Breast epithelium (tissue), 3 donors: ENCODE measurements at regions not wholly inside any gene's neighbourhood (a gene's known extent, or its start where the extent isn't known, plus 50 kb on each side); places are given as distances from the start of the nearest gene placed in this dataset.

Experiments
- CTCF ChIP-seq, 3 donors: fragments of 450-650 bp; IDR thresholded peaks; one replicate each; pipeline ENCODE4 v1.5.1; 2016 to 2017; ENCODE audit warnings: antibody characterized with exemption in 3 of 3, mild to moderate bottlenecking in 3 of 3, moderate library complexity in 3 of 3
- POLR2A ChIP-seq: fragments of 450-650 bp; IDR thresholded peaks from one replicate; pipeline ENCODE4 v1.6.1; 2016; ENCODE audit warnings: antibody characterized with exemption, mild to moderate bottlenecking, moderate library complexity
- POLR2AphosphoS5 ChIP-seq, 3 donors: sonication (generic); formaldehyde crosslinking; IDR thresholded peaks; one replicate each; pipeline ENCODE4 v1.6.1; 2017; ENCODE audit warnings: antibody characterized with exemption in 3 of 3

- TF ChIP-seq POLR2AphosphoS5 (IDR thresholded peaks at IDR 0.05) (no peak), CTCF (IDR thresholded peaks at IDR 0.05) (no peak), POLR2A (no peak)
Observed at GRCh38 chr4:149294601-149295000, 521.0 kb downstream of the IQCM start.
